ENCODE measurements at regions not wholly inside any gene's neighbourhood (a gene's known extent, or its start where the extent isn't known, plus 50 kb on each side); places are given as distances from the start of the nearest gene placed in this dataset.
"Not testable (repeated sequence)": the region's sequence is repeated elsewhere in the genome, so short reads cannot be mapped to it uniquely, and the experiment has no call there.

GRCh38 chr5:60458666-60459065 is 241.3 kb downstream of the DEPDC1B start:
- peak; percentile 1 for DNase-seq (ENCODE audit: low read depth)
- TF ChIP-seq CTCF (IDR thresholded peaks at IDR 0.05; ENCODE audit: insufficient read depth, low read depth, low read length, missing control alignments), result peak; percentile 24
- no peak overlapping the region for H3K4me3 ChIP-seq (ENCODE audit: low read length)

GRCh38 chr5:60457233-60457632 is 242.7 kb downstream of the DEPDC1B start:
- no peak overlapping the region for H3K4me3 ChIP-seq (ENCODE audit: low read length)
- no peak for DNase-seq (ENCODE audit: low read depth)
- no peak for TF ChIP-seq CTCF (IDR thresholded peaks at IDR 0.05; ENCODE audit: insufficient read depth, low read depth, low read length, missing control alignments)

GRCh38 chr5:60455589-60455988 is 244.4 kb downstream of the DEPDC1B start:
- no peak for TF ChIP-seq CTCF (IDR thresholded peaks at IDR 0.05; ENCODE audit: insufficient read depth, low read depth, low read length, missing control alignments)
- peak; percentile 8 for DNase-seq (ENCODE audit: low read depth)
- H3K4me3 ChIP-seq (ENCODE audit: low read length), result no peak overlapping the region

- not testable (repeated sequence) for DNase-seq (ENCODE audit: low read depth); H3K4me3 ChIP-seq (ENCODE audit: low read length)
Observed at GRCh38 chr5:60454277-60454676, 245.7 kb downstream of the DEPDC1B start.

GRCh38 chr5:60453186-60453976 is 246.6 kb downstream of the DEPDC1B start:
- H3K4me3 ChIP-seq (ENCODE audit: low read length), result no peak overlapping the region
- DNase-seq (ENCODE audit: low read depth), result peak; percentile 63
- TF ChIP-seq CTCF (IDR thresholded peaks at IDR 0.05; ENCODE audit: insufficient read depth, low read depth, low read length, missing control alignments), result no peak

GRCh38 chr5:60448600-60448999 is 251.4 kb downstream of the DEPDC1B start:
- no peak for TF ChIP-seq CTCF (IDR thresholded peaks at IDR 0.05; ENCODE audit: insufficient read depth, low read depth, low read length, missing control alignments)
- no peak for DNase-seq (ENCODE audit: low read depth)
- no peak overlapping the region for H3K4me3 ChIP-seq (ENCODE audit: low read length)

- DNase-seq (ENCODE audit: low read depth), result no peak
- no peak for TF ChIP-seq CTCF (IDR thresholded peaks at IDR 0.05; ENCODE audit: insufficient read depth, low read depth, low read length, missing control alignments)
Observed at GRCh38 chr5:60447488-60447920, 252.5 kb downstream of the DEPDC1B start.

More at GRCh38 chr5:60447488-60447920, 252.5 kb downstream of the DEPDC1B start:
- H3K4me3 ChIP-seq (ENCODE audit: low read length), result no peak overlapping the region
